ENCODE measurements at regions not wholly inside any gene's neighbourhood (a gene's known extent, or its start where the extent isn't known, plus 50 kb on each side); places are given as distances from the start of the nearest gene placed in this dataset.

DNA sequence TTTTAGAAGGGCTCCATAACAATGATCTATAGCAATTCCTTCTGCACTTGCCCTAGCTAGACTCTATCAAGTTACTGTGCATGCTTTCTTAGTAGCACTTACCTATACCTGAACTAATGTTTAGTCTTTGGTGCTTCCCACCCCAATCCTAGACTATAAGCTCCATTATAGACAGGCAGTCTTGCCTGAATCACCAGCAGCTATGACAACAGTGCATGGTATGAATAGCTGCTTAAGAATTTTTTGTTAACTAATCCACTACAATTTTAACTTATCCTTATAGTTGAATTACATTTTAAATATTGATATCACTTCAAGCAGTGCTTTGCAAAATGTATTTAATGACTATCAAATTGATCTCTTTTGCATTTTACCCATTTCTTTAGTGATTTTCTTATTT, 164.3 kb downstream of the RPS12 start:
- TF ChIP-seq, protein P1, sequence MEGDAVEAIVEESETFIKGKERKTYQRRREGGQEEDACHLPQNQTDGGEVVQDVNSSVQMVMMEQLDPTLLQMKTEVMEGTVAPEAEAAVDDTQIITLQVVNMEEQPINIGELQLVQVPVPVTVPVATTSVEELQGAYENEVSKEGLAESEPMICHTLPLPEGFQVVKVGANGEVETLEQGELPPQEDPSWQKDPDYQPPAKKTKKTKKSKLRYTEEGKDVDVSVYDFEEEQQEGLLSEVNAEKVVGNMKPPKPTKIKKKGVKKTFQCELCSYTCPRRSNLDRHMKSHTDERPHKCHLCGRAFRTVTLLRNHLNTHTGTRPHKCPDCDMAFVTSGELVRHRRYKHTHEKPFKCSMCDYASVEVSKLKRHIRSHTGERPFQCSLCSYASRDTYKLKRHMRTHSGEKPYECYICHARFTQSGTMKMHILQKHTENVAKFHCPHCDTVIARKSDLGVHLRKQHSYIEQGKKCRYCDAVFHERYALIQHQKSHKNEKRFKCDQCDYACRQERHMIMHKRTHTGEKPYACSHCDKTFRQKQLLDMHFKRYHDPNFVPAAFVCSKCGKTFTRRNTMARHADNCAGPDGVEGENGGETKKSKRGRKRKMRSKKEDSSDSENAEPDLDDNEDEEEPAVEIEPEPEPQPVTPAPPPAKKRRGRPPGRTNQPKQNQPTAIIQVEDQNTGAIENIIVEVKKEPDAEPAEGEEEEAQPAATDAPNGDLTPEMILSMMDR (IDR thresholded peaks at IDR 0.05), result no peak
- no peak for TF ChIP-seq ZFX (IDR thresholded peaks at IDR 0.05; ENCODE audit: borderline replicate concordance)

Data from 22Rv1 (cell line).